ENCODE measurements at regions not wholly inside any gene's neighbourhood (a gene's known extent, or its start where the extent isn't known, plus 50 kb on each side); places are given as distances from the start of the nearest gene placed in this dataset.

- Histone ChIP-seq H3K36me3 (replicated peaks in 1 of 2; ENCODE audit: control extremely low read depth in 1 of 2, control insufficient read depth in 1 of 2, extremely low read depth in 1 of 2, insufficient read depth in 2 of 2, low read length in 1 of 2) (no peaks in the 10 kb centered on the region), H3K27ac (ENCODE audit: low read length in 2 of 2) (no peak overlapping the region), H3K9ac (ENCODE audit: low read length) (no peak overlapping the region), H3K27me3 (replicated peaks in 1 of 4; ENCODE audit: control extremely low read depth in 1 of 4, control insufficient read depth in 3 of 4, insufficient read depth in 4 of 4, low read length in 3 of 4) (no peaks in the 10 kb centered on the region), H4K20me1 (ENCODE audit: control insufficient read depth, insufficient read depth, low read length, poor library complexity, severe bottlenecking) (no peaks in the 10 kb centered on the region), H3K4me2 (replicated peaks; ENCODE audit: low read depth, low read length, poor library complexity, severe bottlenecking) (no peak overlapping the region), H2AFZ (ENCODE audit: insufficient read depth, low read depth, low read length, poor library complexity, severe bottlenecking) (no peak overlapping the region), H3K4me1 (ENCODE audit: control insufficient read depth in 2 of 2, insufficient read depth in 2 of 2, low read length in 2 of 2) (no peaks in the 10 kb centered on the region), H3K4me3 (ENCODE audit: control extremely low read depth in 1 of 5, extremely low read depth in 1 of 5, insufficient read depth in 1 of 5, low read depth in 2 of 5, low read length in 4 of 5) (no peak overlapping the region), H3K9me3 (ENCODE audit: control extremely low read depth in 1 of 3, control insufficient read depth in 2 of 3, insufficient read depth in 1 of 3, low read length in 2 of 3) (no peaks in the 10 kb centered on the region), H3K79me2 (ENCODE audit: control insufficient read depth, insufficient read depth, low read length) (no peaks in the 10 kb centered on the region)
- no peaks in the 10 kb centered on the region for H3K4me1 Mint-ChIP-seq
- POLR2A ChIA-PET = no interaction called here
- intact Hi-C loops (cut with micrococcal nuclease) = no loop called here
- H3K9me3 Mint-ChIP-seq (ENCODE audit: insufficient read depth) = no peaks in the 10 kb centered on the region
- H3K27me3 Mint-ChIP-seq = no peaks in the 10 kb centered on the region
- H3K4me3 Mint-ChIP-seq = no peak overlapping the region
- TF ChIP-seq CTCF (IDR thresholded peaks at IDR 0.05) = no peak
- TF ChIP-seq EZH2 (IDR thresholded peaks at IDR 0.05; ENCODE audit: borderline replicate concordance, insufficient read depth, low read depth, low read length, poor library complexity, severe bottlenecking) = no peak
- no peak overlapping the region for H3K27ac Mint-ChIP-seq
- no peak for DNase-seq
- no peak for ATAC-seq (ENCODE audit: low read depth)
- CTCF ChIA-PET = no interaction called here
Measured at GRCh38 chr7:13411151-13411550, 578.3 kb downstream of the ETV1 start.

DNA sequence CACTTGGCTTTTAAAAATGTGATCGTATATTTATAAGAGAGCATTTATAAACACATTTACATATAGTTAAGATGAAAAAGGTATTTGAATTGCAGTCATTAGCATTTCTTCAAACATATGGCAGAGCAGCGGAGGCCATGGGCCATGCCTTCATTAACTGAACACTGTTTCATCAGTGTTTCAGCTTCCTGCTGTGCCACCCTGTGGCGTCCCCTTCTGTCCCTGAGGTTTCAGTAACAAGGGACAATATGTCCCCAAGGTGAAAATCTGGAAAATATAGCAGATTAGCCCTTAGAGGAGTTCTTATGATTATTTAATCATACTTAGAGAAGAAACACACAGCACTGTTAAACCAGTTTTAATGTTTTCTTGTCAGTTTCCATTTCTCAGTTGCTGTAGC, 577.8 kb downstream of the ETV1 start:
- Histone ChIP-seq H3K36me3 (replicated peaks in 1 of 2; ENCODE audit: control extremely low read depth in 1 of 2, control insufficient read depth in 1 of 2, extremely low read depth in 1 of 2, insufficient read depth in 2 of 2, low read length in 1 of 2) (no peaks in the 10 kb centered on the region), H3K9ac (ENCODE audit: low read length) (no peak overlapping the region), H4K20me1 (ENCODE audit: control insufficient read depth, insufficient read depth, low read length, poor library complexity, severe bottlenecking) (no peaks in the 10 kb centered on the region), H2AFZ (ENCODE audit: insufficient read depth, low read depth, low read length, poor library complexity, severe bottlenecking) (no peak overlapping the region), H3K27me3 (replicated peaks in 1 of 4; ENCODE audit: control extremely low read depth in 1 of 4, control insufficient read depth in 3 of 4, insufficient read depth in 4 of 4, low read length in 3 of 4) (no peaks in the 10 kb centered on the region), H3K4me1 (ENCODE audit: control insufficient read depth in 2 of 2, insufficient read depth in 2 of 2, low read length in 2 of 2) (no peaks in the 10 kb centered on the region), H3K9me3 (ENCODE audit: control extremely low read depth in 1 of 3, control insufficient read depth in 2 of 3, insufficient read depth in 1 of 3, low read length in 2 of 3) (no peaks in the 10 kb centered on the region), H3K79me2 (ENCODE audit: control insufficient read depth, insufficient read depth, low read length) (no peaks in the 10 kb centered on the region), H3K27ac (ENCODE audit: low read length in 2 of 2) (no peak overlapping the region), H3K4me3 (ENCODE audit: control extremely low read depth in 1 of 5, extremely low read depth in 1 of 5, insufficient read depth in 1 of 5, low read depth in 2 of 5, low read length in 4 of 5) (no peak overlapping the region), H3K4me2 (replicated peaks; ENCODE audit: low read depth, low read length, poor library complexity, severe bottlenecking) (no peak overlapping the region)
- WGBS (ENCODE audit: insufficient coverage) = 90% methylated on average over 2 of the region's 3 CpGs
- no peak overlapping the region for H3K4me3 Mint-ChIP-seq
- no peak overlapping the region for H3K27ac Mint-ChIP-seq
- intact Hi-C loops (cut with micrococcal nuclease) = no loop called here
- DNase-seq = no peak
- H3K27me3 Mint-ChIP-seq = no peaks in the 10 kb centered on the region
- no peaks in the 10 kb centered on the region for H3K9me3 Mint-ChIP-seq (ENCODE audit: insufficient read depth)
- POLR2A ChIA-PET = no interaction called here
- TF ChIP-seq EZH2 (IDR thresholded peaks at IDR 0.05; ENCODE audit: borderline replicate concordance, insufficient read depth, low read depth, low read length, poor library complexity, severe bottlenecking) (no peak), CTCF (IDR thresholded peaks at IDR 0.05) (no peak)
- CTCF ChIA-PET = no interaction called here
- ATAC-seq (ENCODE audit: low read depth) = no peak
- H3K4me1 Mint-ChIP-seq = no peaks in the 10 kb centered on the region
